Neuronal stem cell (in vitro differentiated cells): ENCODE measurements at regions not wholly inside any gene's neighbourhood (a gene's known extent, or its start where the extent isn't known, plus 50 kb on each side); places are given as distances from the start of the nearest gene placed in this dataset.

Experiments
- DNase-seq: peaks from one replicate; pipeline ENCODE4 v3.0.0-alpha.2; 2013; ENCODE audit warnings: low spot score
- H2AFZ ChIP-seq: one replicate; pipeline ENCODE4 v1.6.1; 2013; ENCODE audit warnings: mild to moderate bottlenecking, low read length, inconsistent platforms
- H2AK5ac ChIP-seq: 2 replicates; pipeline ENCODE4 v1.6.1; 2013; ENCODE audit warnings: low read depth, mild to moderate bottlenecking, inconsistent platforms, low read length, moderate library complexity, mixed read lengths
- H2BK120ac ChIP-seq: 2 replicates; pipeline ENCODE4 v1.6.1; 2013; ENCODE audit warnings: low read depth, mild to moderate bottlenecking, inconsistent platforms, low read length, moderate library complexity, mixed read lengths
- H2BK12ac ChIP-seq: one replicate; pipeline ENCODE4 v1.6.1; 2013; ENCODE audit warnings: low read length, inconsistent platforms
- H2BK15ac ChIP-seq: 2 replicates; pipeline ENCODE4 v1.6.1; 2013; ENCODE audit warnings: mild to moderate bottlenecking, low read length, inconsistent platforms, mixed read lengths
- H2BK5ac ChIP-seq: one replicate; pipeline ENCODE4 v1.6.1; 2013; ENCODE audit warnings: inconsistent platforms, mild to moderate bottlenecking, low read length, moderate library complexity
- H3K14ac ChIP-seq: one replicate; pipeline ENCODE4 v1.6.1; 2013; ENCODE audit warnings: low read length, inconsistent platforms
- H3K18ac ChIP-seq: 2 replicates; pipeline ENCODE4 v1.6.1; 2013; ENCODE audit warnings: low read length, inconsistent platforms
- H3K23ac ChIP-seq: 2 replicates; pipeline ENCODE4 v1.6.1; 2013; ENCODE audit warnings: low read depth, mild to moderate bottlenecking, mixed read lengths, low read length, inconsistent platforms; ENCODE audit not compliant: poor library complexity
- H3K27ac ChIP-seq: replicated peaks from 3 replicates; pipeline ENCODE4 v1.5.1; 2013; ENCODE audit warnings: low read length, inconsistent platforms
- H3K27me3 ChIP-seq, 3 experiments: 2 replicates each; pipeline ENCODE4 v1.6.1; 2013; ENCODE audit warnings: low read length in 3 of 3, mild to moderate bottlenecking in 2 of 3, inconsistent platforms in 1 of 3, low read depth in 1 of 3, mixed read lengths in 1 of 3, moderate library complexity in 1 of 3; ENCODE audit not compliant: control insufficient read depth in 3 of 3, insufficient read depth in 3 of 3
- H3K36me3 ChIP-seq, 2 donors: replicated peaks in 1 of 2; 2 replicates each; pipeline ENCODE4 v1.6.1; 2013; ENCODE audit warnings: low read length in 2 of 2; ENCODE audit not compliant: control insufficient read depth in 2 of 2, insufficient read depth in 2 of 2
- H3K4ac ChIP-seq: 2 replicates; pipeline ENCODE4 v1.6.1; 2013; ENCODE audit warnings: inconsistent platforms, mild to moderate bottlenecking, low read length, moderate library complexity
- H3K4me1 ChIP-seq, 2 donors: 1 replicate in 1 of 2; 2 replicates in 1 of 2; pipeline ENCODE4 v1.6.1; 2013; ENCODE audit warnings: low read length in 2 of 2, low read depth in 1 of 2; ENCODE audit not compliant: control insufficient read depth in 2 of 2, insufficient read depth in 1 of 2
- H3K4me2 ChIP-seq: one replicate; pipeline ENCODE4 v1.6.1; 2013; ENCODE audit warnings: mild to moderate bottlenecking, low read length, inconsistent platforms; ENCODE audit not compliant: insufficient read depth, poor library complexity, severe bottlenecking
- H3K4me3 ChIP-seq, 2 donors: 2 replicates each; pipeline ENCODE4 v1.5.1; 2013; ENCODE audit warnings: low read length in 2 of 2, mild to moderate bottlenecking in 2 of 2, inconsistent platforms in 1 of 2, moderate library complexity in 1 of 2
- H3K79me1 ChIP-seq: one replicate; pipeline ENCODE4 v1.6.1; 2013; ENCODE audit warnings: low read depth, mild to moderate bottlenecking, inconsistent platforms, low read length, moderate library complexity
- H3K9ac ChIP-seq: one replicate; pipeline ENCODE4 v1.6.1; 2013; ENCODE audit warnings: mild to moderate bottlenecking, low read depth, low read length, inconsistent platforms; ENCODE audit not compliant: poor library complexity
- H3K9me3 ChIP-seq, 2 donors: replicated peaks in 1 of 2; 2 replicates each; pipeline versions ENCODE3 to v1.6.1; 2013; ENCODE audit warnings: low read length in 2 of 2, mild to moderate bottlenecking in 2 of 2, inconsistent platforms in 1 of 2, low read depth in 1 of 2, mixed read lengths in 1 of 2, moderate library complexity in 1 of 2; ENCODE audit not compliant: control insufficient read depth in 2 of 2, insufficient read depth in 1 of 2
- H4K8ac ChIP-seq: one replicate; pipeline ENCODE4 v1.6.1; 2013; ENCODE audit warnings: low read depth, mild to moderate bottlenecking, inconsistent platforms, low read length, moderate library complexity
- H4K91ac ChIP-seq: one replicate; pipeline ENCODE4 v1.6.1; 2013; ENCODE audit warnings: low read length, low read depth, mild to moderate bottlenecking, inconsistent platforms; ENCODE audit not compliant: poor library complexity
- WGBS, 2 donors: extraction: QIAGEN DNeasy Blood & Tissue Kit; methylation state at CpG; one replicate each; pipeline ENCODE4 v1.1.7; 2013; ENCODE audit warnings: missing lambda C conversion rate in 2 of 2, mixed read lengths in 1 of 2; ENCODE audit not compliant: insufficient read length in 2 of 2, insufficient replicate concordance in 1 of 2; ENCODE audit errors: extremely low coverage in 2 of 2; 5-methylcytosine and 5-hydroxymethylcytosine counted together

DNA sequence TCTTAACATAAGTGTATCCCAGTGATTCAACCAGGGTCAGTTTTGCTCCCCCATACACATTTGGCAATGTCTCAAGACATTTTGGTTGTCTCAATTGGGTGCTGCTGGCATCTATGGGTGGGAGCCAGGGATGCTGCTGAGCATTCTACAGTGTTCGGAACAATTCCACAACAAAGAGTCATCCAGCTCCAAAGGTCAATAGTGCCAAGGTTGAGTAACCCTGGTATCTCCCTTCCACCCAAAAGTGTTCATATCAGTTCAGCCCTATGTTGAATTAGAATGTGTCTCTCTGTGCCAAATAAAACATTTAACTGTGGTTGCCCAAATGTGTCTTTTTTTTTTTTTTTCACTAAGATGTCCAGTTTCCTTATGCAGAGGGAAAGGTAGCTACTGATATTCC is 129.4 kb upstream of the RAI2 start:
- no peaks in the 10 kb centered on the region for H3K36me3 ChIP-seq
- no peak overlapping the region for H2AFZ ChIP-seq
- no CpG with 5 or more reads among the region's 1 CpG for WGBS, 2 donors
- no peak overlapping the region for H3K14ac ChIP-seq
- H2AK5ac ChIP-seq: no peak overlapping the region
- H3K4ac ChIP-seq: no peak overlapping the region
- H3K23ac ChIP-seq: no peak overlapping the region
- no peak overlapping the region for H3K27ac ChIP-seq
- H2BK15ac ChIP-seq: no peak overlapping the region
- H4K8ac ChIP-seq: no peak overlapping the region
- DNase-seq: no peak
- no peaks in the 10 kb centered on the region for H3K79me1 ChIP-seq
- no peak overlapping the region for H2BK120ac ChIP-seq
- H3K18ac ChIP-seq: no peak overlapping the region
- H2BK12ac ChIP-seq: no peak overlapping the region
- no peaks in the 10 kb centered on the region for H3K4me1 ChIP-seq
- H2BK5ac ChIP-seq: no peak overlapping the region
- H3K4me3 ChIP-seq: no peak overlapping the region
- no peak overlapping the region for H3K9ac ChIP-seq
- H4K91ac ChIP-seq: no peak overlapping the region
- no peaks in the 10 kb centered on the region for H3K9me3 ChIP-seq
- H3K4me2 ChIP-seq: no peak overlapping the region
- peaks cover 0 to 2% (median 0%) of the 10 kb centered on the region in 3 experiments for H3K27me3 ChIP-seq

DNA sequence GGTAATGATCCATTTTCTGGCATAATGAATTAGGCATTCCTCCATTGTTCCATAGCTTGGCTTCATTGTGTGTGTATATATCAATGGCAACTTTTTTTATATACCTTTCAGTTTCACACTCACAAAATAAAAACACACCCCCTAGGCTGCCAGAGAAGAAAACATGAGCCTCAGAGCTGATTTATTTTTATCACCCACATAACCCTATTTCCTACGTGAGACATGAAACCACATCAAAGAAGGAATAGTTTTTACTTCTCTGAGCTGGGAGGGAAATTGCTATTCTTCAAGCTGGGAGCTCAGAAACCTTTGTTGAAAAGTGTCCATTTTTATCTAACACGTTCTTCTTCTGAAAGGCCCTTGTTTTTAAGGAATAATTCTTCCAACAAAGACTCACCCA is 126.7 kb upstream of the RAI2 start:
- H3K79me1 ChIP-seq: no peaks in the 10 kb centered on the region
- no peak overlapping the region for H3K27ac ChIP-seq
- H2BK5ac ChIP-seq: no peak overlapping the region
- no peaks in the 10 kb centered on the region for H3K9me3 ChIP-seq
- H2BK12ac ChIP-seq: no peak overlapping the region
- no peak overlapping the region for H3K4me3 ChIP-seq
- no peak overlapping the region for H2AFZ ChIP-seq
- peaks cover 0 to 4% (median 0%) of the 10 kb centered on the region in 3 experiments for H3K27me3 ChIP-seq
- no peaks in the 10 kb centered on the region for H3K36me3 ChIP-seq
- no peak overlapping the region for H3K4me2 ChIP-seq
- no CpG with 5 or more reads among the region's 2 CpGs for WGBS, 2 donors
- no peak overlapping the region for H2BK15ac ChIP-seq
- H4K8ac ChIP-seq: no peak overlapping the region
- no peak overlapping the region for H3K14ac ChIP-seq
- no peak overlapping the region for H2BK120ac ChIP-seq
- H3K18ac ChIP-seq: no peak overlapping the region
- no peak for DNase-seq
- no peak overlapping the region for H3K9ac ChIP-seq
- no peaks in the 10 kb centered on the region for H3K4me1 ChIP-seq
- H3K4ac ChIP-seq: no peak overlapping the region
- H2AK5ac ChIP-seq: no peak overlapping the region
- no peak overlapping the region for H3K23ac ChIP-seq
- H4K91ac ChIP-seq: no peak overlapping the region

DNA sequence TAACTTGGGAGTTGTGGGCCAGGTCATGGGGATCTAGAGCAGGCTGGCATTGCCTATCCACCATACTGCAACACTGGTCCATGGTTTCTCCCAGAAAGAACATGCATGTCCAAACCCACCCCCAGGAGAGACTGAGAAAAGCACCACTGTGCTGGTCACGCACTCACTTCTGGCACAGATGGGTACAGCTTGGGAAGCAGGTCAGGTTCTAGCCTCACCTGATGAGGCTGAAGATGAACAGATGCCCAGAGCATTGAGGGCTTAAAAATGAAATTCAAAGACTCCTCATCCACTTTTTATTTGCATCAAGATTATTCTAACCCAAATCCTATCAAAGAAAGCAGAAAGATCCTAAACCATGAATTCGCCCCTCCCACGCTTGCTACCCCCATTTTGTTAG is 125.9 kb upstream of the RAI2 start:
- no peak overlapping the region for H3K9ac ChIP-seq

DNA sequence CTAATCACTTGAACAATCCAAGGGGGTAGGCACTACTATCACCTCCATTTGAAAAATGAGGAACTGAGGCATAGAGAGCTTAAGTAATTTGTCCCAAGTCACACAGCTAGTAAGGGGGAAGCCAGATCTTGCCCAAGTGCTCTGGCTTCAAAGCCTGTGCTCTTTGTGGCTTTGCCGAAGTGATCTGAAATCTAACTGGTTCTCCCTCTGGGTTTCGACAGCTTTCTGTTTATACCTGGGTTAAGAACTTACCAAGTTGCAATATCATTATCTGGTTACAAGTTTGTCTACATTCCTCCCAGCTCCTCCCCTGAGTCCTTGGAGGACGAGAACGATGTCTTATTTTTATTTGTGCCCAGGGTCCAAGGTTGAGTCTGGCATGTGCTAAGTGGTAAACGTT is 125.3 kb upstream of the RAI2 start:
- Histone ChIP-seq H3K4me3 (no peak overlapping the region), H2BK120ac (no peak overlapping the region), H4K91ac (no peak overlapping the region), H2BK5ac (no peak overlapping the region), H3K4me1 (no peaks in the 10 kb centered on the region), H2AK5ac (no peak overlapping the region), H3K4ac (no peak overlapping the region), H2AFZ (no peak overlapping the region), H2BK15ac (no peak overlapping the region), H3K79me1 (no peaks in the 10 kb centered on the region), H3K14ac (no peak overlapping the region), H4K8ac (no peak overlapping the region), H3K27ac (no peak overlapping the region), H3K4me2 (no peak overlapping the region), H3K27me3 (peaks cover 0 to 4% (median 0%) of the 10 kb centered on the region in 3 experiments), H3K23ac (no peak overlapping the region), H3K9me3 (no peaks in the 10 kb centered on the region), H3K36me3 (no peaks in the 10 kb centered on the region), H2BK12ac (no peak overlapping the region), H3K18ac (no peak overlapping the region), H3K9ac (no peak overlapping the region)
- no CpG with 5 or more reads among the region's 5 CpGs for WGBS, 2 donors
- DNase-seq: no peak

More for the DNA sequence above, 125.9 kb upstream of the RAI2 start:
- H4K8ac ChIP-seq: no peak overlapping the region
- no peak overlapping the region for H3K4ac ChIP-seq
- no peak overlapping the region for H2BK120ac ChIP-seq
- no peaks in the 10 kb centered on the region for H3K79me1 ChIP-seq
- H2BK5ac ChIP-seq: no peak overlapping the region
- WGBS, 2 donors: no CpG with 5 or more reads among the region's 3 CpGs
- H4K91ac ChIP-seq: no peak overlapping the region
- H3K4me2 ChIP-seq: no peak overlapping the region
- H2AK5ac ChIP-seq: no peak overlapping the region
- H2BK15ac ChIP-seq: no peak overlapping the region
- no peak overlapping the region for H2AFZ ChIP-seq
- no peaks in the 10 kb centered on the region for H3K36me3 ChIP-seq
- H3K23ac ChIP-seq: no peak overlapping the region
- no peaks in the 10 kb centered on the region for H3K9me3 ChIP-seq
- no peak overlapping the region for H2BK12ac ChIP-seq
- H3K14ac ChIP-seq: no peak overlapping the region
- H3K18ac ChIP-seq: no peak overlapping the region
- no peak for DNase-seq
- H3K27ac ChIP-seq: no peak overlapping the region
- H3K4me1 ChIP-seq: no peaks in the 10 kb centered on the region
- H3K4me3 ChIP-seq: no peak overlapping the region
- H3K27me3 ChIP-seq: peaks cover 0 to 4% (median 0%) of the 10 kb centered on the region in 3 experiments
